Neutrophil (primary cell): ENCODE measurements at regions not wholly inside any gene's neighbourhood (a gene's known extent, or its start where the extent isn't known, plus 50 kb on each side); places are given as distances from the start of the nearest gene placed in this dataset.

Experiments used
- H3K27ac ChIP-seq: fragments of 200-600 bp; sonication (generic); 2 replicates; pipeline ENCODE4 v1.5.1; 2016; ENCODE audit warnings: mild to moderate bottlenecking, moderate library complexity
- H3K27me3 ChIP-seq: fragments of 200-600 bp; sonication (generic); 2 replicates; pipeline ENCODE4 v1.6.0; 2016; ENCODE audit warnings: mild to moderate bottlenecking
- H3K36me3 ChIP-seq: fragments of 200-600 bp; sonication (generic); 2 replicates; pipeline ENCODE4 v1.5.1; 2017
- H3K4me1 ChIP-seq, 2 experiments: fragments of 200-600 bp in 1 of 2; sonication (generic) in 1 of 2; 1 replicate in 1 of 2; 2 replicates in 1 of 2; pipeline versions ENCODE4 v1.5.1 to v1.6.1; 2013 to 2016; ENCODE audit warnings: low read depth in 1 of 2, low read length in 1 of 2, mild to moderate bottlenecking in 1 of 2, moderate library complexity in 1 of 2; ENCODE audit not compliant: control insufficient read depth in 1 of 2, insufficient read depth in 1 of 2
- H3K4me3 ChIP-seq, 2 experiments: fragments of 200-600 bp in 1 of 2; sonication (generic) in 1 of 2; 1 replicate in 1 of 2; 2 replicates in 1 of 2; pipeline ENCODE4 v1.5.1; 2013 to 2016; ENCODE audit warnings: low read depth in 1 of 2, low read length in 1 of 2, mild to moderate bottlenecking in 1 of 2, moderate library complexity in 1 of 2
- H3K9me3 ChIP-seq: fragments of 200-600 bp; sonication (generic); 2 replicates; pipeline ENCODE4 v1.5.1; 2016
- CTCF ChIP-seq: fragments of 200-600 bp; sonication (generic); IDR thresholded peaks from 2 replicates; pipeline ENCODE4 v1.5.1; 2016; ENCODE audit warnings: antibody characterized with exemption

GRCh38 chr7:12882710-12883109 lies 195.3 kb downstream of the ARL4A start:
- no peak for TF ChIP-seq CTCF
- Histone ChIP-seq H3K27ac (no peak overlapping the region), H3K9me3 (no peaks in the 10 kb centered on the region)

GRCh38 chr7:12884033-12884432 lies 196.6 kb downstream of the ARL4A start:
- H3K27me3 ChIP-seq: no peaks in the 10 kb centered on the region
- TF ChIP-seq CTCF: no peak
- H3K36me3 ChIP-seq: no peaks in the 10 kb centered on the region
- no peak overlapping the region for H3K4me3 ChIP-seq
- H3K4me1 ChIP-seq: no peaks in the 10 kb centered on the region
- H3K27ac ChIP-seq: no peak overlapping the region
- H3K9me3 ChIP-seq: no peaks in the 10 kb centered on the region

More at GRCh38 chr7:12882710-12883109, 195.3 kb downstream of the ARL4A start:
- Histone ChIP-seq H3K27me3 (no peaks in the 10 kb centered on the region), H3K4me1 (no peaks in the 10 kb centered on the region), H3K4me3 (no peak overlapping the region), H3K36me3 (no peaks in the 10 kb centered on the region)

GRCh38 chr7:12884856-12885440 lies 197.5 kb downstream of the ARL4A start:
- TF ChIP-seq CTCF: no peak
- H3K4me1 ChIP-seq: no peaks in the 10 kb centered on the region
- no peaks in the 10 kb centered on the region for H3K9me3 ChIP-seq
- no peak overlapping the region for H3K27ac ChIP-seq
- no peaks in the 10 kb centered on the region for H3K36me3 ChIP-seq
- no peaks in the 10 kb centered on the region for H3K27me3 ChIP-seq
- H3K4me3 ChIP-seq: no peak overlapping the region

DNA sequence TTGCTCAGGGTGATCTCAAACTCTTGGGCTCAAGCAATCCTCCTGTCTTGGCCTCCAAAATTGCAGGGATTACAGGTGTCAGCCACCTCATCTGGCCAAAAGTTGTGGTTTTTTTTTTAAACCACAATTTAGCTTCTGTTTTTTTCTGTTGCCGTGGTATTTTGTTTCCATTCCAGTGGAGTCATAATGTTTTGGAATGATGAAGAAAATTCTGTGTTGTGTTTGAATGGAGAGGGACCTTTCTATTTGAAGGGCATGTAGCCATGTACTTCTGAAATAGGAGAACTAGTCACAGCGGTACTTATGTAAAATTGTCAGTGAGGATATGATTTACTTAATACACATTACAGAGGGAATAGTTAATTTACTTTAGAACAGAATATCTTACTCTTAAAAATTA lies 201.3 kb downstream of the ARL4A start:
- H3K4me3 ChIP-seq: no peak overlapping the region
- no peaks in the 10 kb centered on the region for H3K36me3 ChIP-seq
- no peak for TF ChIP-seq CTCF
- no peak overlapping the region for H3K27ac ChIP-seq
- H3K27me3 ChIP-seq: no peaks in the 10 kb centered on the region
- H3K4me1 ChIP-seq: no peaks in the 10 kb centered on the region
- no peaks in the 10 kb centered on the region for H3K9me3 ChIP-seq

- no peaks in the 10 kb centered on the region for H3K4me1 ChIP-seq
- no peaks in the 10 kb centered on the region for H3K36me3 ChIP-seq
- TF ChIP-seq CTCF: no peak
- H3K27me3 ChIP-seq: no peaks in the 10 kb centered on the region
- no peak overlapping the region for H3K4me3 ChIP-seq
- H3K9me3 ChIP-seq: no peaks in the 10 kb centered on the region
- H3K27ac ChIP-seq: no peak overlapping the region
Measured at GRCh38 chr7:12889391-12889790, 202.0 kb downstream of the ARL4A start.

GRCh38 chr7:12890586-12890985 lies 203.2 kb downstream of the ARL4A start:
- no peaks in the 10 kb centered on the region for H3K9me3 ChIP-seq
- no peaks in the 10 kb centered on the region for H3K36me3 ChIP-seq
- TF ChIP-seq CTCF: no peak
- H3K4me3 ChIP-seq: no peak overlapping the region
- H3K27me3 ChIP-seq: no peaks in the 10 kb centered on the region
- H3K27ac ChIP-seq: no peak overlapping the region
- H3K4me1 ChIP-seq: no peaks in the 10 kb centered on the region
